ENCODE measurements at regions not wholly inside any gene's neighbourhood (a gene's known extent, or its start where the extent isn't known, plus 50 kb on each side); places are given as distances from the start of the nearest gene placed in this dataset.

- DNase-seq (ENCODE audit: low read depth) = no peak
- no peak overlapping the region for H3K4me3 ChIP-seq (ENCODE audit: control insufficient read depth, low read depth, low read length)
- no peak for TF ChIP-seq CTCF (IDR thresholded peaks at IDR 0.05; ENCODE audit: control insufficient read depth, insufficient read depth, low read depth, low read length, missing control alignments)
These were observed 366.6 kb downstream of the GBE1 start for GRCh38 chr3:81394651-81395524.

GRCh38 chr3:81393251-81393650, 368.2 kb downstream of the GBE1 start:
- no peak for TF ChIP-seq CTCF (IDR thresholded peaks at IDR 0.05; ENCODE audit: control insufficient read depth, insufficient read depth, low read depth, low read length, missing control alignments)
- no peak overlapping the region for H3K4me3 ChIP-seq (ENCODE audit: control insufficient read depth, low read depth, low read length)
- DNase-seq (ENCODE audit: low read depth) = no peak

GRCh38 chr3:81390796-81391195, 370.6 kb downstream of the GBE1 start:
- no peak overlapping the region for H3K4me3 ChIP-seq (ENCODE audit: control insufficient read depth, low read depth, low read length)
- DNase-seq (ENCODE audit: low read depth) = no peak
- no peak for TF ChIP-seq CTCF (IDR thresholded peaks at IDR 0.05; ENCODE audit: control insufficient read depth, insufficient read depth, low read depth, low read length, missing control alignments)

GRCh38 chr3:81388191-81388590, 373.3 kb downstream of the GBE1 start:
- H3K4me3 ChIP-seq (ENCODE audit: control insufficient read depth, low read depth, low read length) = no peak overlapping the region
- no peak for DNase-seq (ENCODE audit: low read depth)
- no peak for TF ChIP-seq CTCF (IDR thresholded peaks at IDR 0.05; ENCODE audit: control insufficient read depth, insufficient read depth, low read depth, low read length, missing control alignments)

GRCh38 chr3:81382470-81382869, 379.0 kb downstream of the GBE1 start:
- no peak overlapping the region for H3K4me3 ChIP-seq (ENCODE audit: control insufficient read depth, low read depth, low read length)
- no peak for DNase-seq (ENCODE audit: low read depth)
- TF ChIP-seq CTCF (IDR thresholded peaks at IDR 0.05; ENCODE audit: control insufficient read depth, insufficient read depth, low read depth, low read length, missing control alignments) = no peak

GRCh38 chr3:81380234-81380633, 381.2 kb downstream of the GBE1 start:
- DNase-seq (ENCODE audit: low read depth) = no peak
- H3K4me3 ChIP-seq (ENCODE audit: control insufficient read depth, low read depth, low read length) = no peak overlapping the region
- TF ChIP-seq CTCF (IDR thresholded peaks at IDR 0.05; ENCODE audit: control insufficient read depth, insufficient read depth, low read depth, low read length, missing control alignments) = no peak
